ENCODE measurements at regions not wholly inside any gene's neighbourhood (a gene's known extent, or its start where the extent isn't known, plus 50 kb on each side); places are given as distances from the start of the nearest gene placed in this dataset.

DNA sequence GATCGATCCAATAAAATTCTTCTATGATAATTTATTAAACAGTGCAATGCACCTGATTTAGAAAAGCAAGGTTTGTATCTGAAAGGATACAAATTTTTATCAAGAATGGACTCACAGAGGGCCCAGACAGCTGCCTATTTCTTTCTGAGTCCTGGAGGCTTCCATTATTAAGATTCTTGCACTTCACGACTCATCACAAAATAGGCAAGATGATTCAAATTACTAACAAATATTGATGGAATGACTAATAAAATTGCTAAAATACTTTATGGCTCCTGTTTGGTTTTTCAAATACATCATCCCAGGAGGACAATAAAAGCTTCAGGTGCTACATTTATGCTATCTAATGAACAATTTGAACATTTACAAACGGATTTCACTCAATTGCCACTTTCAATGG, 483.0 kb upstream of the AGTR1 start:
- Histone ChIP-seq H3K4me3 (ENCODE audit: insufficient read depth, low read depth, low read length) (no peak overlapping the region), H2BK120ac (ENCODE audit: low read depth, low read length) (no peak overlapping the region), H3K23ac (ENCODE audit: low read depth, low read length) (no peak overlapping the region), H2BK5ac (ENCODE audit: low read depth, low read length, poor library complexity, severe bottlenecking) (no peak overlapping the region), H4K20me1 (ENCODE audit: insufficient read depth, low read length) (no peaks in the 10 kb centered on the region), H3K14ac (replicated peaks; ENCODE audit: low read depth, low read length) (no peak overlapping the region), H3K9ac (ENCODE audit: low read depth, low read length) (no peak overlapping the region), H3K9me3 (ENCODE audit: control insufficient read depth, insufficient read depth, low read length) (no peaks in the 10 kb centered on the region), H4K8ac (ENCODE audit: low read depth in 2 of 2, low read length in 2 of 2) (no peak overlapping the region), H3K4me1 (ENCODE audit: control insufficient read depth, insufficient read depth, low read length) (no peaks in the 10 kb centered on the region), H2AFZ (replicated peaks; ENCODE audit: low read length, poor library complexity) (no peak overlapping the region), H4K5ac (ENCODE audit: low read depth, low read length) (no peak overlapping the region), H4K91ac (ENCODE audit: insufficient read depth, low read depth, low read length) (no peak overlapping the region), H2AK5ac (ENCODE audit: low read depth, low read length) (no peak overlapping the region), H3K56ac (ENCODE audit: extremely low read depth, insufficient read depth, low read length) (no peak overlapping the region), H3K27ac (ENCODE audit: insufficient read depth, low read length) (no peak overlapping the region), H2AK9ac (replicated peaks; ENCODE audit: low read depth, low read length, poor library complexity) (no peak overlapping the region), H3K27me3 (ENCODE audit: control insufficient read depth, insufficient read depth, low read length) (no peaks in the 10 kb centered on the region), H3K18ac (ENCODE audit: low read depth, low read length) (no peak overlapping the region), H3K4ac (ENCODE audit: low read depth, low read length) (no peak overlapping the region), H3K4me2 (ENCODE audit: low read depth, low read length) (no peak overlapping the region), H3K79me1 (ENCODE audit: low read depth in 1 of 2, low read length in 2 of 2) (no peaks in the 10 kb centered on the region), H2BK20ac (ENCODE audit: low read depth, low read length) (no peak overlapping the region), H2BK15ac (ENCODE audit: low read depth, low read length) (no peak overlapping the region), H3K9me1 (ENCODE audit: insufficient read depth, low read length) (no peaks in the 10 kb centered on the region), H3K36me3 (ENCODE audit: control insufficient read depth, insufficient read depth, low read length) (no peaks in the 10 kb centered on the region)
- dilution Hi-C loops (cut with HindIII; ENCODE audit: low sequenced_read_pairs, unreplicated experiment) (no loop called here), intact Hi-C loops (cut with micrococcal nuclease) (no loop called here), in situ Hi-C loops (cut with MboI; ENCODE audit: low sequenced_read_pairs) (no loop called here)
- ATAC-seq (ENCODE audit: low read depth) (no peak), DNase-seq (no peak)
- no TSS peak for BruUV-seq (replicated peaks)
- POLR2A ChIA-PET (ENCODE audit: unreplicated experiment), result no interaction called here
- TF ChIP-seq CHD1 (IDR thresholded peaks at IDR 0.05; ENCODE audit: low read depth, low read length), result no peak
- no CpG with 5 or more reads among the region's 3 CpGs for WGBS, 2 experiments (ENCODE audit: extremely low coverage in 2 of 2, insufficient read length in 1 of 2)
- CTCF ChIA-PET, result no interaction called here

Data from IMR-90 (cell line).